Tibial nerve (tissue), 4 donors: ENCODE measurements at regions not wholly inside any gene's neighbourhood (a gene's known extent, or its start where the extent isn't known, plus 50 kb on each side); places are given as distances from the start of the nearest gene placed in this dataset.

ENCODE experiments used
- DNase-seq, 2 donors: peaks; one replicate each; pipeline ENCODE4 v3.0.0-alpha.2; 2019; ENCODE audit warnings: low spot score in 2 of 2
- H3K27ac ChIP-seq, 4 donors: fragments of 200-600 bp; sonication (generic) in 3 of 4; one replicate each; pipeline ENCODE4 v1.5.1; 2017 to 2019; ENCODE audit warnings: mild to moderate bottlenecking in 1 of 4
- H3K27me3 ChIP-seq, 2 donors: fragments of 200-600 bp; sonication (generic) in 1 of 2; one replicate each; pipeline versions ENCODE4 v1.5.1 to v1.6.0; 2017 to 2019
- H3K36me3 ChIP-seq, 3 donors: fragments of 200-600 bp; sonication (generic); one replicate each; pipeline ENCODE4 v1.5.1; 2018 to 2019
- H3K4me1 ChIP-seq, 4 donors: fragments of 200-600 bp; sonication (generic) in 3 of 4; one replicate each; pipeline ENCODE4 v1.5.1; 2017 to 2019
- H3K4me3 ChIP-seq, 4 donors: fragments of 200-600 bp; sonication (generic) in 3 of 4; one replicate each; pipeline ENCODE4 v1.5.1; 2017 to 2019; ENCODE audit warnings: mild to moderate bottlenecking in 1 of 4, moderate library complexity in 1 of 4
- H3K9me3 ChIP-seq, 4 donors: fragments of 200-600 bp; sonication (generic) in 3 of 4; one replicate each; pipeline ENCODE4 v1.5.1; 2017 to 2019
- CTCF ChIP-seq, 5 experiments: fragments of 200-600 bp in 3 of 5; fragments of 450-650 bp in 2 of 5; sonication (generic) in 3 of 5; IDR thresholded peaks; one replicate each; pipeline ENCODE4 v1.5.1; 2016 to 2019; ENCODE audit warnings: antibody characterized with exemption in 5 of 5, mild to moderate bottlenecking in 3 of 5, moderate library complexity in 2 of 5
- EP300 ChIP-seq, 2 donors: sonication (generic); formaldehyde crosslinking; IDR thresholded peaks; one replicate each; pipeline ENCODE4 v1.6.1; 2017; ENCODE audit warnings: antibody characterized with exemption in 2 of 2, mild to moderate bottlenecking in 1 of 2
- POLR2A ChIP-seq, 2 donors: fragments of 450-650 bp; IDR thresholded peaks; one replicate each; pipeline ENCODE4 v1.6.1; 2017; ENCODE audit warnings: antibody characterized with exemption in 2 of 2, mild to moderate bottlenecking in 2 of 2, moderate library complexity in 2 of 2
- WGBS, 2 donors: methylation state at CpG; one replicate each; pipeline ENCODE4 v1.1.5; 2018; 5-methylcytosine and 5-hydroxymethylcytosine counted together

DNA sequence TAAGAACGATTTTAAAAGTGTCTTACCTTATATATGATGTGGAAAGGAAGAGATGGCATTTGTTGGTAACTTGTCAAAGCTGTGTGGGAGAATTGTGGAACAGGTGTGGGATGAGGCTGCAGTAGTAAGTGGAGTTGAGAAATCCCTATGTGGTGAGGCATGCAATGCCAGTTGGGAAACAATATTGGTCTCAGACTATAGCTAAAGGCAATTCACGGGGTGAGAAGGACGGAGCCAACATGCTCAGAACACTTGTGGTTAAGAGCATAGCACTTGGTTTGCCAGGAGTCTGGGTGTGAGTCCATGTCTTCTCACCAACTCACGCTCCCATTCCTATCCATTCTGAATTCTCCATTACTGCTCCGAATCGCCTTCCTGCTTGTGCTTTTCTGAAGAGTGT is 615.6 kb upstream of the ADAMTS9 start:
- no peaks in the 10 kb centered on the region for H3K36me3 ChIP-seq
- no peak overlapping the region for H3K4me3 ChIP-seq
- TF ChIP-seq CTCF (IDR thresholded peaks at IDR 0.05) (no peak), POLR2A (IDR thresholded peaks at IDR 0.05) (no peak), EP300 (IDR thresholded peaks at IDR 0.05) (no peak)
- no peaks in the 10 kb centered on the region for H3K27me3 ChIP-seq
- no peak for DNase-seq
- no peaks in the 10 kb centered on the region for H3K9me3 ChIP-seq
- H3K4me1 ChIP-seq = no peaks in the 10 kb centered on the region
- 89% methylated on average over 6 of the region's 6 CpGs for WGBS, 2 donors
- no peak overlapping the region for H3K27ac ChIP-seq

DNA sequence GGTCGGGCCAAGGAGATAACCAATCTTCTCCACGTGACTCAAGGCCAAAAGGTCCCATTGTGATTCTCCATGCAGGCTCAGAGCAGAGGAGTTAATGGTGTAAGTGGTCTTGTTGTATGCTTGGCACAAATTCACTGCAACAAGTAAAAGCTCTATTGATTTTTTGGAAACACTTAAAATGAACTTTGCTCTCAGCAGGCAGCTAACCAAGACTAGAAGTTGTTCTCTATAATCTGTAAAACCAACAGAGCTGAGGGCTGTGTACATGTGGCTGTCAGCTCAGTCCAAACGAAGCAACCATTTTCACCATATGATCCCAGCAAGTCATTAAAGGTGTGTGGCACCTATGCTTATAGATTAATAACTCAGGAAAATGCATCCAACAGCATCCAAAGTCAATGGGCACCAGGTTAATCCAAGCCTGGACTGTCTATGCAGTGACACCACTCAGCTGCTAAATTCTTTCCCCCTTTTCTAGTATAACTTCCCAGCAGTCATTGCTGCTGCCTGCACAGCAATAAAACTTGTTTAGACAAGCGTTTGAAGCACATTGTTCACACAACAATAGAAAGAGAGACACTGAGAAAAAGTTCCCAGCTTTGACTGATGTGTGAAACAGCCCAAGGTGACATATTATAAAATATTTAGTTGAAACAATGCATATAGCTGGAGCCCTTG is 603.8 kb upstream of the ADAMTS9 start:
- DNase-seq = no peak
- 44 to 55% methylated on average over 4 of the region's 4 CpGs for WGBS, 2 donors

GRCh38 chr3:65288776-65289175 is 601.0 kb upstream of the ADAMTS9 start:
- H3K4me3 ChIP-seq = no peak overlapping the region
- H3K9me3 ChIP-seq = no peaks in the 10 kb centered on the region
- H3K27ac ChIP-seq = no peak overlapping the region
- TF ChIP-seq POLR2A (IDR thresholded peaks at IDR 0.05) (no peak), EP300 (IDR thresholded peaks at IDR 0.05) (no peak), CTCF (IDR thresholded peaks at IDR 0.05) (no peak)
- no peaks in the 10 kb centered on the region for H3K4me1 ChIP-seq
- no peaks in the 10 kb centered on the region for H3K36me3 ChIP-seq
- DNase-seq = no peak
- H3K27me3 ChIP-seq = no peaks in the 10 kb centered on the region
- WGBS, 2 donors = 87 to 93% methylated on average over 4 of the region's 4 CpGs

More for the DNA sequence above, 603.8 kb upstream of the ADAMTS9 start:
- Histone ChIP-seq H3K4me3 (no peak overlapping the region), H3K36me3 (no peaks in the 10 kb centered on the region), H3K27ac (no peak overlapping the region), H3K27me3 (no peaks in the 10 kb centered on the region), H3K9me3 (no peaks in the 10 kb centered on the region), H3K4me1 (no peaks in the 10 kb centered on the region)
- TF ChIP-seq EP300 (IDR thresholded peaks at IDR 0.05) (no peak), CTCF (IDR thresholded peaks at IDR 0.05) (no peak), POLR2A (IDR thresholded peaks at IDR 0.05) (no peak)

- no peaks in the 10 kb centered on the region for H3K4me1 ChIP-seq
- no peaks in the 10 kb centered on the region for H3K36me3 ChIP-seq
- WGBS, 2 donors = 65 to 71% methylated on average over 2 of the region's 2 CpGs
- no peak for DNase-seq
- no peaks in the 10 kb centered on the region for H3K9me3 ChIP-seq
- no peak overlapping the region for H3K4me3 ChIP-seq
- no peak overlapping the region for H3K27ac ChIP-seq
- TF ChIP-seq CTCF (IDR thresholded peaks at IDR 0.05) (no peak), EP300 (IDR thresholded peaks at IDR 0.05) (no peak), POLR2A (IDR thresholded peaks at IDR 0.05) (no peak)
- no peaks in the 10 kb centered on the region for H3K27me3 ChIP-seq
Observed at GRCh38 chr3:65285956-65286355, 598.2 kb upstream of the ADAMTS9 start.

DNA sequence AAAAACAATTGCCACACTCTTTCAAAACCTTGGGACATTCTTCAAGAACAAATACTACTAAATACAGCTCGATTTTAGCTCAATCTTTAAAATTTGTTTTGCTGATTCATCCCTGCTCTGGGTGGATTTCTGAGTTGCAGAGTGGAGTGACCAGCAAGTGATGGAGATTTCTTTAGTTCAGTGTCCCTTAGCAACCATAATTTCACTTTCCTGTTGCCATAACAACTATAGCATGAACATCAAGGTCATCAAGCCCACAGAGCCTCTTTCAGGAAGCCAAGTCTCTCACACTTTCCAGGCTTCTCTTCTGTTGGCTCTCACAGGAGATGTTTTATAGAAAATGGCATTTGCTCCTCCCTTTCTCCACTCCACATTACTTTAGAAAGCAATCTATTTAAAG is 597.2 kb upstream of the ADAMTS9 start:
- Histone ChIP-seq H3K36me3 (no peaks in the 10 kb centered on the region), H3K27ac (no peak overlapping the region), H3K9me3 (no peaks in the 10 kb centered on the region), H3K27me3 (no peaks in the 10 kb centered on the region), H3K4me1 (peaks cover 0 to 2% (median 0%) of the 10 kb centered on the region in 4 donors), H3K4me3 (no peak overlapping the region)
- no peak for DNase-seq
- TF ChIP-seq EP300 (IDR thresholded peaks at IDR 0.05) (no peak), POLR2A (IDR thresholded peaks at IDR 0.05) (no peak), CTCF (IDR thresholded peaks at IDR 0.05) (no peak)
- 15 to 25% methylated on average over 1 of the region's 1 CpG for whole genome bisulfite sequencing, 2 donors
